GM12864 (cell line): ENCODE measurements at regions not wholly inside any gene's neighbourhood (a gene's known extent, or its start where the extent isn't known, plus 50 kb on each side); places are given as distances from the start of the nearest gene placed in this dataset.
"Not testable (repeated sequence)": the region's sequence is repeated elsewhere in the genome, so short reads cannot be mapped to it uniquely, and the experiment has no call there.

Experiments
- DNase-seq: peaks from one replicate; pipeline ENCODE4 v3.0.0-alpha.2; 2011; ENCODE audit warnings: low read depth
- H3K4me3 ChIP-seq: 2 replicates; pipeline ENCODE4 v1.5.1; 2011; ENCODE audit warnings: mild to moderate bottlenecking, low read depth, low read length, control low read depth
- CTCF ChIP-seq: IDR thresholded peaks from 2 replicates; pipeline ENCODE4 v1.5.1; 2011; ENCODE audit warnings: low read depth, mild to moderate bottlenecking, moderate library complexity, low read length, control low read depth, inconsistent platforms; ENCODE audit errors: missing control alignments

DNA sequence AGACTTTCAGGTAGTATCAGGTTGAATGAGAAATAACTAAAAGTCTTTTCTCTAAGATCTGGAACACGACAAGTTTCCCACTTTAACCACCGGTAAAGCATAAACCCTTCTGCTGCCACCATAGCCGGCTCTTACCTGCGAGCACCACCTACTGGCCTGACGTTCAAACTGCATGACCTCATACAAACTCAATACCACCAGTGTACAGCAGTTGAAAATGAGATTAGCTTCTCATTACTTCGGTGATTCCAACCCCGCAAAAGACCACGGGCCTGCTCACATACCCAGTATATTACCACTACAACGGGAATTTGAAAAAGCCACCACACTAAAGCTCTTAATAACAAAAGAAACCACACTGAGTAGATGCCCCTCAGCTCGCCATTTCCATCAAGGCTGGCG is 1238.6 kb downstream of the TMEM121 start:
- H3K4me3 ChIP-seq, DNase-seq: not testable (repeated sequence)
- peak; percentile 53 for TF ChIP-seq CTCF

DNA sequence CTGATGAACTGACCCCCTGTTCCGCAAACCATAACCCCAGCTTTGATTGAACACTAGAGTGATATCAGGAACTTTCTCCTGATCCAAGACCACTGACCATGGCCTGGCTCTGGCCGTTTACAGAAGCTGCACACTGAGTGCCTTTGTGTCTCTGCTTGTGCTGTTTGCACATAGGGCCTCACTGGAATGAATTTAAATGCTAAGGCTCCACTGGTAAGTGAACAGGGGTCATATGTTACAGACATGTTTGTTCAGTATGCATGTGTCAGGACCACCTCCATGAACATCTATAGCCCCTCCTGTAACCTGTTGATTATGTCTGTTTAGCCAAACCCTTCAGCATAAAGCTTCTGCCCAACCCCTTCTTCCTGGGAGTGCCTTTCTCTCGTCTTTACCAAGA is 1239.8 kb downstream of the TMEM121 start:
- TF ChIP-seq CTCF = no peak
- DNase-seq = no peak
- H3K4me3 ChIP-seq = no peak overlapping the region

DNA sequence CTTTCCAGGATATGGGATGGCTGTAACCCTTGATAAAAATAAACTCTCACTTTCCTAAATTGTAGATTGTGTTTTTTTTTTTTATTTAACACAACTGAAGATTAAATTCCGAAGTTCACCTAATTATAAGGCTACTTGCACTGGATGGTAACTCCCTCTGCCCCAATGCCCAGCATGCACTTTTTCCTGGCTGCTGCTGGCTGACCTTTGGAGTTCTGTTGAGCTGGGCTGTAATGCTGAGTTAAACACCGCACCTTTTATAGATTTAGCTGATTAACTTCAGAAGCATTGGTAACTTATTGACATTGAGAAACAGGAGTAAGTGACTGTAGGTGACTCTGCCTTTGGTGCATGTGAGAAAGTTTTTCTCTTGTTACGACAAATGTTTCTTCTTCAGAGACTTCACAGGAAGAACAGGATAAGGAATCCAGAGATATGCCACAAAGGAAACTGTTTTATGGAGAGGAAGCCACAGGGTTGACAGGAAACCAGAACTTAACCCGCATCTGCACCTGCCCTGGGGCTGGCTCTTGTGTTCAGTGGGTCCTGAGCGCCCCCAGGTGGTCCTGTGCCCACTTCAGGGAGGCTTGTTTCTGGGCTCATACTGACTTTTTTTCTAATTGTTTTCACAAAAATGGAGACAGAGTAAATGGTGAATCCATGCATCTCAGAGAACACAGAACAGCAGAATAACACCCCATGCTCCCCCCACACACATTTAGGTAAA is 1240.3 kb downstream of the TMEM121 start:
- TF ChIP-seq CTCF = peak; percentile 53
- not testable (repeated sequence) for H3K4me3 ChIP-seq, DNase-seq

DNA sequence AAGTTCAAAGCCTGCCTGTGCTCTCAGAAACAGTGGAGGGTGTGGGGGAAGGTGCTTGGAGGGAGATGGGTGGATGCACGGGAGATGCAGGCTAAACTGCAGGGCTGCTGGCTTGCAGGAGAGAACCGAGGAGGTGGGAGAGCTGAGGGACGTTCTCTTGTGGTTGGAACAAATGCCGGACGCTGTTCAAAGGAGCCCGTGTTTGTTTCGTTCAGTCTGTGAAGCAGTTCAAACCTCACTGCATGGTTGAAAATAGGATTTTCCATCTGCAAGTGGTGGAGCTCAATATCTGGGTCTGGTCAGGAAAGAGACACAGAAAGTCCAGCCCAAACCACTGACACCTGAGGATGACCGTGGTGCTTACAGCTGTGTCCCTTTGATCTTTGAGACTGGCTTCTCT is 1241.8 kb downstream of the TMEM121 start:
- DNase-seq, H3K4me3 ChIP-seq: not testable (repeated sequence)

DNA sequence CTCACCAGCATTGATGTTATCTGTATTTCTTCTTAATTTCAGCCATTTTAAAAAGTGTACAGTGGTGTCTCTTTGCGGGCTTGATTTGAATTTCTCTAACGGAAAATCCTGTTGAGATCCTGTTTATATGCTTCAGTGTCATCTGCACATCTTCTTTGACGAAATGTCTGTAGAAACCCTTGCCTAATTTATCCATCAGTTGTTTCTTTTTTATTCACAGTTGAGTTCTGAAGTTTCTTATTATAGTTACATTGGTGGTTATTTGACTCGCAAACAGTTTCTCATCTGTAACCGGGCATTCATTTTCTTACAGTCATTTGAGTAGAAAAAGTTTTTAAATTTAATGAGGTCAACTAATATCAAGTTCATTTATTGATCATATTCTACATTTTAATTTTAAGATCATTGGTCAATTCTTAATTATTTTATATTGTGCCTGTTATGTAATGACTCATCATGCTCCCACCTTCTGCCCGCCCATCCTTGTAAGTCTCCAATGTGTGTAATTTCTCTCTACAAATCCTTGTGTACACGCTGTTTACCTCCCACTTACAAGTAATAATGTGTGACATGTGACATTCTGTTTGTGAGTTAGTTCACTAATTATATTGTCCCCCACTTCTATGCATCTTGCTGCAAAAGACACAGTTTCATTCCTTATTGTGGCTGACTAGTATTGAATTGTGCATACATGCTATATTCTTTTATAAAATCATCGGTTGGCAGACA is 1242.8 kb downstream of the TMEM121 start:
- H3K4me3 ChIP-seq, DNase-seq: not testable (repeated sequence)

DNA sequence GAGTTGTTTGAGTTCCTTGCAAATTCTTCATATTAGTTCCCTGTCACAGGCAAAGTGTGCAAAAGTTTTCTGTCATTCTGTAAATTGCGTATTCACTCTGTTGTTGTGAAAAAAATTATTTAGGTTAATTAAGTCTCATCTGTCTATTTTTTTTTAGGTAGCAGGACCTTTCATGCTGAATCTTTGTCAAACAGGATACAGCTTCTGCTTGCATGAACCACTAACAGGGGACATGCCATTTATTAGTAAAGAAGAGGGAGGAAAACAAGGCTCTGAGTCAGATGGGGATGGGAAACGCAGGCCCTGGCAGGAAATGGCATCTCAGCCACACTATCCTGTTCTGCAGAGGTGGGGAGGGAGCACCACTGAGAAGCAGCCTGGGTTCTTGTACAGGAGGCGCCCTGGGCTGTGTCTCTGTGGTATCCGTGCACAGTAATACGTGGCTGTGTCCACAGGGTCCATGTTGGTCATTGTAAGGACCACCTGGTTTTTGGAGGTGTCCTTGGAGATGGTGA is 1243.8 kb downstream of the TMEM121 start:
- not testable (repeated sequence) for H3K4me3 ChIP-seq, DNase-seq

DNA sequence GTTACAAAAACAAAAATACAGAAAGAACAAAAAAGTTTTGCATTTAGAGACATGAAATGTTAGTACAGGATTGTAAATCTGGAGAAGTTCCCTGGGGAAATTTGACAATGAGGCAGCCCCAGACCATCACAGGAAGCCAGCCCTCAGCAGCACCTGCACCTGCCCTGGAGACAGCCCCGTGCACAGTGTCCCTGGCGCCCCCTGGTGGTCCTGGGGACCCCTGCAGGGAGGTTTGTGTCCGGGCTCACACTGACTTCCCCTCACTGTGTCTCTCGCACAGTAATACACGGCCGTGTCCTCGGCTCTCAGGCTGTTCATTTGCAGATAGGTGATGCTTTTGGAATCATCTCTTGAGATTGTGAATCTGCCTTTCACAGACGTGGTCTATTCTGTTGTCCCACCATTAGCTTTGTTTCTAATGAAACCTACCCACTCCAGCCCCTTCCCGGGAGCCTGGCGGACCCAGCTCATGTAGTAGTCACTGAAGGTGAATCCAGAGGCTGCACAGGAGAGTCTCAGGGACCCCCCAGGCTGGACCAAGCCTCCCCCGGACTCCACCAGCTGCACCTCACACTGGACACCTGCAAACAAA is 1248.6 kb downstream of the TMEM121 start:
- not testable (repeated sequence) for DNase-seq, H3K4me3 ChIP-seq

More for the DNA sequence above, 1248.6 kb downstream of the TMEM121 start:
- TF ChIP-seq CTCF = peak; percentile 85
